Activated CD8-positive, alpha-beta memory T cell treated with anti-CD3 and anti-CD28 coated beads for 36 hours (primary cell): ENCODE measurements at regions not wholly inside any gene's neighbourhood (a gene's known extent, or its start where the extent isn't known, plus 50 kb on each side); places are given as distances from the start of the nearest gene placed in this dataset.

Source experiments
- CTCF ChIA-PET: fragments of 350-600 bp; sonication (Branson Sonifier 250); formaldehyde crosslinking; loops from one replicate; lab custom pipeline; 2021; ENCODE audit warnings: antibody characterized with exemption; lab: Charles Lee
- POLR2A ChIA-PET: fragments of 350-600 bp; sonication (Branson Sonifier 250); formaldehyde crosslinking; loops from one replicate; lab custom pipeline; 2021; ENCODE audit warnings: antibody characterized with exemption; lab: Charles Lee

DNA sequence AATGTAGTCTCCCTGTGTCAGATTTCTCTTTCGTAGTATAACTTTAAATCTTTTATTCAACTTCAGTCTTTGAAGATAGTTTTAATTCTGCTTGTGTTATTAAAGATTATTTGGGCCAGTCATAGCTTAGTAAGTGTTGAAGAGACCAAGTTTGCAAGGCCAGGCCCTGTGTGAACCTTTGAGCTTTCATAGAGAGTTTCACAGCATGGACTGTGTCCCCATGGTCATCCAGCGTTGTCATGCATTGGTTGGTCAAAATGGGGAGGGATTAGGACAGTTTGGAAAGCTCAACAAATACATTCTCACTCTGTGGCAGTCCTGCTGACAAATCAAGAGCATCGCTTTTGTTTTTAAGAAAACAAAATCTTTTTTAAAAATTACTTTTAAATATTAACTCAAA lies 74.6 kb upstream of the FAM83B start:
- ChIA-PET POLR2A (no interaction called here), CTCF (no interaction called here)

DNA sequence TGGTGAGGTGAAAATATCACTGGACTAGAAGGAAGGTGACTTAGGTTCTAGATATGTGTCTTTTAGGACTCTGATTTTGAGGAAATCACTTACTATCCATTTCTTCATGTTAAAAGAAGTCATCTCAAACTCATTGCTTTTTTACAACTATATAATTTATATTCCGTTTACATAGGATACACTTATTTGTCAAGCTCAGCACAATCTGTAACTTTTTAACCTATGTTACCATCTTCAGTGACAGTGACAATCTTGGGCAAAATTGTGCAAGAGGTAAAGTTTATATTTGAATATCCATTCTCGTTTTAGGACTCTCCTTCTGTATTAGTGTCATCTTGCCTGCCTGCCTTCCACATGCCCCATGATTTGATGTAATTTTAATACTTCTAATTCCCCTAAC lies 74.0 kb upstream of the FAM83B start:
- ChIA-PET POLR2A (no interaction called here), CTCF (no interaction called here)

- ChIA-PET POLR2A (no interaction called here), CTCF (no interaction called here)
These were observed 71.0 kb upstream of the FAM83B start for GRCh38 chr6:54775576-54775975.

DNA sequence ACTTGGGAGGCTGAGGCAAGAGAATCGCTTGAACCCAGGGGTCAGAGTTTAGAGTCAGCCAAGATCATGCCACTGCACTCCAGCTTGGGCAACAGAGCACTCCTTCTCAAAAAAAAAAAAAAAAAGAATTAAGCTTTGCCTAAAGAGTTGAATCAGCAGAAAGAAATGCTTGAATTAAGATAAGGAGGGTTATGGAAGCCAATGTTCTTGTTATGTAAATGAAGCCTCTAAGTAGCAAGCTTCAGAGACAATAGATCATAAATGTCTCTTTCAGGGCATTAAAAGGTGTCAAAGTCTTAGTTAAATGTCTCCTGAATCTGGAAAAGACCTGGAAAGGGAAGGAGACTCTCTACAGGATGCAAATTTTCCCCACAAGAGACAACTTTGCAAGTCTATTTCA lies 69.7 kb upstream of the FAM83B start:
- POLR2A ChIA-PET, result no interaction called here
- CTCF ChIA-PET, result no interaction called here

DNA sequence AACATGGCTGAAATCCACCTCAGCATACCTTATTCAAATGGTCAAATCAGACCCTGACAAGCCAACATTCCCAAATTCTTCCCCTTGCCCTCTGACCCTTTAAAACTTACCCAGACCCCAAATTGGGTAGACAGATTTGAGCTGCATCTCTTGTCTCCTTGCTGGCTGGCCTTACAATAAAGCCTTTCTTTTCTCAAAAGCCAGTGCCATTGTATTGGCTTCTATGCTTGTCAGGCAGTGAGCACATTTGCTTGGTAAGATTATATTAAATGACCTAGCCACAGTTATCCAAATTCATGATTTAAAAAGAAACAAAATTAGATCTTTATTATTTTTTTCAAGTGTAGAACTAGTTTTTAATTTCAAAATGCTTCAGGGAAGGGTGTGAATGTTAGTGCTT lies 67.8 kb upstream of the FAM83B start:
- ChIA-PET POLR2A (no interaction called here), CTCF (no interaction called here)

DNA sequence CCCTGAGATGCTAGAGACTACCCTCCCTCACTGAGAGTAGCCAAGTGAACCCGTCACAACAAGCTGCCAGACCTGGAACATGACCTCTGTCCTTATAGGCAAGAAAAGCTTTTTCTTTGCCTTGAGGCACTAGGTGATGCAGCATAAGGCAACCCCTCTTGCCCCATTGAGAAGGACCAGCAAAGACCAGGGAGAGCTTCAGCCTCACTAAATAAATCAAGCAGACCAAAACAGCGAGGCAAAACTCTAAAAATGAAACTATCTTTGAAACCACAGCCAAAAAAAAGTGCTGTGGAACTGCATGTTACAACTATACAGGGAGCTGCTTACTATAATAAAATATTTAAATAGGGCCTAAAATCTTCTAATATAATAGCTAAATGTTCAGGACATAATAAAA lies 62.6 kb upstream of the FAM83B start:
- CTCF ChIA-PET, result no interaction called here
- POLR2A ChIA-PET, result no interaction called here

GRCh38 chr6:54786154-54786553 lies 60.4 kb upstream of the FAM83B start:
- ChIA-PET POLR2A (no interaction called here), CTCF (no interaction called here)

- ChIA-PET CTCF (no interaction called here), POLR2A (no interaction called here)
These were observed 58.7 kb upstream of the FAM83B start for GRCh38 chr6:54787825-54788224.
